ENCODE measurements at regions not wholly inside any gene's neighbourhood (a gene's known extent, or its start where the extent isn't known, plus 50 kb on each side); places are given as distances from the start of the nearest gene placed in this dataset.

- no peak for TF ChIP-seq CTCF (conservative IDR thresholded peaks at IDR 0.05; ENCODE audit: low read depth, low read length)
- TF ChIP-seq EZH2 (IDR thresholded peaks at IDR 0.05; ENCODE audit: low read length, unreplicated experiment) = no peak
Measured at GRCh38 chr2:176914371-176914770, 298.2 kb upstream of the HNRNPA3 start.
